ENCODE measurements at regions not wholly inside any gene's neighbourhood (a gene's known extent, or its start where the extent isn't known, plus 50 kb on each side); places are given as distances from the start of the nearest gene placed in this dataset.

DNA sequence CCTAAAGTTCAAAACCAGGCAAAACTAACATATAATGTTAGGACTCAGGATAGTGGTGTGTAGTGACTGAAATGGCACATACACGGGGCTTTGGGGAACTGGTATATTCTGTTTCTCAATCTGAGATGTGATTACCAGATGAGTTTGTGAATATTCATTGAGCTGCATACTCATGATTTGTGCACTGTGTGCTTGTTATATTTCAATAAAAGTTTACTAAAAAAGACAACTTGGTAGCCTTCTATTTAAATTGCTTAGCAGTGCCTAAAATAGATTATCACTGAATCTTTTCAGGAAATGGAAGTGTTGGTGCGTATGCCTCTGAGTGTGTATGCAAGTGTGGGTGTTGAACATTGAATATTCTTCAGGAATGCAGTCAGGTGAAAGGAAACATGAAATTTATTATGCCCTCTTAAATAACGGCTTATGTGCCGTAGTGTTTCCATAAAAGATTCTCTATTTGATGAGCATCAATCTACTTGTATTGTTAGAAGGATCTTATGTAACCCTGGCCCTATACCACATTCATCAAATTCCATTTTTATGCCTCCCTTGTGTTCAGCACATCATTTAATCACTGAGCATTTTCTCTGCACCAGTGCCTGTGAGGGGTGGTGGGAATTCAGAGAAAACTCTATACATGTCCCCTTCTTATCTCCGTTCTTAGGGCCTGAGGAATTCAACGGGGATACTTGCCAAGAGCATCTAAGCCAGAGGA is 82.6 kb upstream of the AUTS2 start:
- POLR2A ChIA-PET, result no interaction called here

DNA sequence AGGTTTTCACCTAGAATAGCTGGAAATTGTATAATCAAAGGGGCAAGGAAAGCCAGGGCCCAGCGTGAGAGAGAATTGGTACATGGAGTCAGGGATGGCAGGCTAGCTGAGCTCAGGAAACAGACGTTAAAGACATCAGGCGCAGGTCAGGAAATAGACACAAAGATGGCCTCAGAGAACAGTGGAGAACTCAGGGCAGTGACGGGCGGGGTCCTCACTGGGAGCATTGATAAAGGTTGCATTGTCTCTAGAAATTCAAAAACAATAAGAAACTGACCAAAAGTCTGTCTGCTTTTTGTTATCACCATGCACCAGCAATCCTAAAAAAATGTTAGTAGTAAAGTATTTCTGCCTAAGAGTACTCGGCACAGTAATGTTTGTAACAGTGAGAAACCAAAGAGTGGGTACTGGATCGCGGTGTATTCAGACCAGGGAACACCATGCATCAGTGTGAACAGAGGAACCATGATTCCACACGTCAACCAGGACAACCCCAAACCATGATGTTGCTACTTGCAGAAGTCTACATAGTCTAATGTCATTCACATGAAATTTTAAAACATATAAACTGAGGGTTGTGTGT is 81.9 kb upstream of the AUTS2 start:
- no peak for DNase-seq (ENCODE audit: extremely low spot score)
- POLR2A ChIA-PET, result no interaction called here
- TF ChIP-seq, protein P1, sequence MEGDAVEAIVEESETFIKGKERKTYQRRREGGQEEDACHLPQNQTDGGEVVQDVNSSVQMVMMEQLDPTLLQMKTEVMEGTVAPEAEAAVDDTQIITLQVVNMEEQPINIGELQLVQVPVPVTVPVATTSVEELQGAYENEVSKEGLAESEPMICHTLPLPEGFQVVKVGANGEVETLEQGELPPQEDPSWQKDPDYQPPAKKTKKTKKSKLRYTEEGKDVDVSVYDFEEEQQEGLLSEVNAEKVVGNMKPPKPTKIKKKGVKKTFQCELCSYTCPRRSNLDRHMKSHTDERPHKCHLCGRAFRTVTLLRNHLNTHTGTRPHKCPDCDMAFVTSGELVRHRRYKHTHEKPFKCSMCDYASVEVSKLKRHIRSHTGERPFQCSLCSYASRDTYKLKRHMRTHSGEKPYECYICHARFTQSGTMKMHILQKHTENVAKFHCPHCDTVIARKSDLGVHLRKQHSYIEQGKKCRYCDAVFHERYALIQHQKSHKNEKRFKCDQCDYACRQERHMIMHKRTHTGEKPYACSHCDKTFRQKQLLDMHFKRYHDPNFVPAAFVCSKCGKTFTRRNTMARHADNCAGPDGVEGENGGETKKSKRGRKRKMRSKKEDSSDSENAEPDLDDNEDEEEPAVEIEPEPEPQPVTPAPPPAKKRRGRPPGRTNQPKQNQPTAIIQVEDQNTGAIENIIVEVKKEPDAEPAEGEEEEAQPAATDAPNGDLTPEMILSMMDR (IDR thresholded peaks at IDR 0.05; ENCODE audit: control extremely low read depth, extremely low read depth, low read depth, missing control alignments), result no peak
- CTCF ChIA-PET, result no interaction called here

More for the DNA sequence above, 82.6 kb upstream of the AUTS2 start:
- TF ChIP-seq, protein P1 (IDR thresholded peaks at IDR 0.05; ENCODE audit: control extremely low read depth, extremely low read depth, low read depth, missing control alignments), result no peak
- DNase-seq (ENCODE audit: extremely low spot score), result no peak
- CTCF ChIA-PET, result no interaction called here

DNA sequence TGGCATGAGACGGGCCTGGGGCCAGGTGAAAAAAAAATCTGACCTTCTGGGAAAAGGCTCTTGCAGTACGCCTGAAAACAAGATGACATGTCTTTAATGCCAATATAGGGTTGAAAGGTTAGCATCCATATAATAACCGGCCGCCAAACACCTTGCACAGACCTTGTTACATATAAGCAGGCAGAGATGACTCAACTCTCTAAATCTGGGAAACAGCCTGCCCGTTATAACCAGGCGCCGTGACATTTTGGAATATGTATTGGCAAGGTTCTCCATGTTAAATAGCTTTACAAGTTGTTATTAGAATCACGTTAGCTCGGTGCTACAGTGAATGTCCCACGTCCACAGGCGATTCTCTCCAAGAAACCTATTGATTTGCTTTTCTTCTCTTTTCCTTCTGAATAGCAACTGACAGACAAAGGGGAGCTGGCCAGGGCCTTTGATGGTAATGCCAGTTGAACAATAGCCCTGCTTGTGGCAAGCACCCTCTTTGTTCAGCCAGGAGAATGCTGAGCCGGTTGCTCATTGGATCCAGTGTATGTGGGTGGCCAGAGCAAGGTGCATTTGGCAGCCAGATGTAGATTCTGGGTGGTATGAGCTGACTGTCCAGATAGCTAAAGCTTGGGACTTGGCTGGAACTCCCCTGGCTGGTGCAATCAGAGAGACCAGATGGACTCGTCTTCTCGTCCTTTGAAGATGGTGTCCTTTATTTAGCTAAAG is 80.1 kb upstream of the AUTS2 start:
- TF ChIP-seq, protein P1 (IDR thresholded peaks at IDR 0.05; ENCODE audit: control extremely low read depth, extremely low read depth, low read depth, missing control alignments), result no peak
- POLR2A ChIA-PET, result no interaction called here
- no peak for DNase-seq (ENCODE audit: extremely low spot score)
- CTCF ChIA-PET, result no interaction called here

DNA sequence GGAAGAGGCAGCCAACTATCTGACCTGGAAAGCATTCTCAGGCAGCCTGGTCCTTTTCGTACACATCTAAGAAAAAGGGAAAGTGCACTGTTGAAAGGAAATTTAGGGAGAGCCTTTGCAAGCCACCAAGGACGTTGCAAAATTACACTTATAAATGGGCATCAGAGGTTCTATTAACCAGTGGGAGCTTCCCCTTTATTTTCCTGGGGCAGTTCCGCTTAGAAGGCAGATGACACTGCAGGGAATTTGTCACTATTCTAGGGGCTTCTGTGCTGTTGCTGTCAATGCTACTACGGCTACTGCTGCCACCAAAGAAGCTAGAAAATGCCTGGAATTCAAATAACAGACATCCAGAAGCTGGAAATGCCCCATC is 79.6 kb upstream of the AUTS2 start:
- POLR2A ChIA-PET, result no interaction called here
- TF ChIP-seq, protein P1 (IDR thresholded peaks at IDR 0.05; ENCODE audit: control extremely low read depth, extremely low read depth, low read depth, missing control alignments), result no peak
- no peak for DNase-seq (ENCODE audit: extremely low spot score)
- CTCF ChIA-PET, result no interaction called here

DNA sequence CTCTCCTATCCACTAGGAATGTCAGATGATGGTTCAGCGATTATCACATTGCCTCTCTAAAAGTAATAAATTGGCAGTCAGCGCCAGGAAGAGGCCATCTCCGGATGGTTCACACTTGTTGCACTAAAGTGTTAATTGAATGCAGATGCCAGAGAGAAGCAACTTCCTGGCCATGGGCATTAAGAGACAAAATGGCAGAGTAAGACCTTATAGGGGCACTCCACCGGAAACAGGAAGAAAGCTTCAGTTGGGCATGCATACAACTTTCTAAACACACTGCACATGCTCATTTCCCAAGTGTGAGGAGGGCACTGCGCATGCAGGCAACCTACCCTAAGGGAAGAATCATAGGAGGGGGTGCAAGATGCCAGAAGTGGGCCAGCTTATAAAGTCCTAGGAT is 71.7 kb upstream of the AUTS2 start:
- CTCF ChIA-PET, result no interaction called here

DNA sequence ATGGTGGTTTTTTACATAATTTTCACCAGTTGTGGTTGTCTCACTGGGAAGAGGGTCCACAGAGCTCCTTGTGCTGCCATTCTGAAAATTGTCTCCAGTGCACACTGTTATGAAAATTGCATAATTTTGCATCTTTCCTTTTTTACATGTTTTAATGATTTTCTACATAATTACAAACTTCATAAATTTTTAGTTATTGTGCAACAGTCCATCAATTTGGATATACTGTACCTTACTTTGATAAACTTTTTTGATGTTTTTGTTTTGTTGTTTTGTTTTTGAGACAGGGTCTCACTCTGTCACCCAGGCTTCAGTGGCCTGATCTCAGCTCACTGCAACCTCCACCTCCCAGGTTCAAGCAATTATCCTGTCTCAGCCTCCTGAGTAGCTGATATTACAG is 70.6 kb upstream of the AUTS2 start:
- DNase-seq (ENCODE audit: extremely low spot score), result no peak
- ChIA-PET CTCF (no interaction called here), POLR2A (no interaction called here)
- TF ChIP-seq, protein P1 (IDR thresholded peaks at IDR 0.05; ENCODE audit: control extremely low read depth, extremely low read depth, low read depth, missing control alignments), result no peak

More for the DNA sequence above, 71.7 kb upstream of the AUTS2 start:
- TF ChIP-seq, protein P1 (IDR thresholded peaks at IDR 0.05; ENCODE audit: control extremely low read depth, extremely low read depth, low read depth, missing control alignments), result no peak
- POLR2A ChIA-PET, result no interaction called here
- DNase-seq (ENCODE audit: extremely low spot score), result no peak
